ENCODE measurements at regions not wholly inside any gene's neighbourhood (a gene's known extent, or its start where the extent isn't known, plus 50 kb on each side); places are given as distances from the start of the nearest gene placed in this dataset.

GRCh38 chr5:61686491-61687257 lies 354.6 kb downstream of the ZSWIM6 start:
- no peak for DNase-seq (ENCODE audit: low spot score)

- DNase-seq (ENCODE audit: low spot score), result no peak
Observed at GRCh38 chr5:61687371-61687770, 355.3 kb downstream of the ZSWIM6 start.

- DNase-seq (ENCODE audit: low spot score), result no peak
Observed at GRCh38 chr5:61689153-61689846, 357.2 kb downstream of the ZSWIM6 start.

DNA sequence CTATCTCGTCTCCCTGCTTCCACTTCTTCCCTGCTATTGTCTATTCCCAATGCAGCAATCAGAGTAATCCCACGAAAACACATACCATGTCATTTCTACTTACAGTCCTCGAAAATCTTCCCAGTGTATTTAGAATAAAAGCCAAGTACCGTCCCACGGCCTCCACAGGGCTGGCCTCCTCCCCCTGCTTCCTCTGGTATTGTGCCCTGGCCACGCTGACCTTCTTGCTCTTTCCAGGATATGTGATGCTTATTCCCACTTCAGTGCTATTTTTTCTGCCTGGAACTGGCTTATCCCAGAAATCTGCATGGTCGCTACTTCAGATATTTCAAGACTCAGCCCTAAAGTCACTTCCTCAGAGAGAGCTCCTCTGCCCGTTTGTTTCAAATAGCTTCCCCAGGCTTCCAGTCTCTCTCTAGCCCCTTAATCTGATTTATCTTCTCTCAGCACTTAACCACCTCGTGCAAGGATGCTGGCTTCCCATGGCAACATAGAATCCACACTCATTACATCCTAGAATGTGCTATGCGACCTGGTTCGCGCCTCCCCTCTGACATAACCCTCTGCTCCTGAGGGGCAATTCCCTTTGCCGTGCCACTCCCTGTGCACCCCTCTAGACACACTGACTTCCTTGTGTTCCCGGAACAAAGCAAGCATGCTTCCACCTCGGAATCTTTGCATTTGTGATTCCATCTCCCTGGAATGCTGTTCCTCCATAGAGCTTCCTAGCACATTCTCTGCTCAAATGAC lies 365.9 kb downstream of the ZSWIM6 start:
- DNase-seq (ENCODE audit: low spot score), result no peak

GRCh38 chr5:61701877-61702602 lies 370.0 kb downstream of the ZSWIM6 start:
- DNase-seq (ENCODE audit: low spot score), result peak; percentile 16

- DNase-seq (ENCODE audit: low spot score), result no peak
Observed at GRCh38 chr5:61702784-61703183, 370.7 kb downstream of the ZSWIM6 start.

DNA sequence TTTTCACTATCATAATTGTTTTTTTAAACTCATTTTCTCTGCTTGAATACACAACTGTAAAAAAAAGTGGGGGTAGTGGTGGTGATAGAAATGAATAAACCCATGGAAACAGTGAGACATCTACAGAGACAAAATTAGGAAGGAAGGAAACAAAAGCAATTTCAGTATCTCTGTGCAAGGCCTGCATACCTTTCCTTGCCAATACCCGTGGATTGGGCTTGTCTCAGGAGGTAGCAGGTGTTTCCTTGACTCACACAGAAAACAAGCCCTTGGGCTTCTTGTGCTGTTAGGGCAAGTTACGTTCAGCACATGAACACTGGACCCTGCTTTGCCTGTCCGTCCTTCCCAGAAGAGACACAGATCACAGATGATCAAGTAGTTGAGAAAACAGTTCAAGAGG lies 372.2 kb downstream of the ZSWIM6 start:
- DNase-seq (ENCODE audit: low spot score), result no peak

GRCh38 chr5:61706751-61707150 lies 374.7 kb downstream of the ZSWIM6 start:
- DNase-seq (ENCODE audit: low spot score), result peak; percentile 77

GRCh38 chr5:61719124-61719523 lies 387.1 kb downstream of the ZSWIM6 start:
- DNase-seq (ENCODE audit: low spot score), result no peak

GRCh38 chr5:61720829-61721228 lies 388.8 kb downstream of the ZSWIM6 start:
- DNase-seq (ENCODE audit: low spot score), result no peak

DNA sequence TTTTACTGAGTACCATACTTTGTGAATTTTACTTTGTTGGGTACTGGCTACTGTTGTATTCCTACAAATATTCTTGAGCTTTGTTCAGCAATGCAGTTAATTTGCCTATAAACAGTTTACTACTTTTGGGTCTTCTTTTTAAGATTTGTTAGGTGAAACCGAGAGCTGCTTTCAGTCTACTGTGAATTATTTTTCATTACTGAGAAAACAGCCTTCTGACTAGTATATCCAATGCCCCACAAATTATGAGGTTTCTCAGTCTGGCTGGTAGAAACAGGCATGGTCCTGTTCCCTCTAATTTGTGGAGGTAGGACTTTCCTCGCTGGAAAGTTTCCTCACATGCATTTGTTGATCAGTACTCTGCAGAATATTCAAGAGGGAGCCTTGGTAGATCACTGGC lies 392.0 kb downstream of the ZSWIM6 start:
- no peak for DNase-seq (ENCODE audit: low spot score)

GRCh38 chr5:61728287-61728686 lies 396.2 kb downstream of the ZSWIM6 start:
- DNase-seq (ENCODE audit: low spot score), result no peak

DNA sequence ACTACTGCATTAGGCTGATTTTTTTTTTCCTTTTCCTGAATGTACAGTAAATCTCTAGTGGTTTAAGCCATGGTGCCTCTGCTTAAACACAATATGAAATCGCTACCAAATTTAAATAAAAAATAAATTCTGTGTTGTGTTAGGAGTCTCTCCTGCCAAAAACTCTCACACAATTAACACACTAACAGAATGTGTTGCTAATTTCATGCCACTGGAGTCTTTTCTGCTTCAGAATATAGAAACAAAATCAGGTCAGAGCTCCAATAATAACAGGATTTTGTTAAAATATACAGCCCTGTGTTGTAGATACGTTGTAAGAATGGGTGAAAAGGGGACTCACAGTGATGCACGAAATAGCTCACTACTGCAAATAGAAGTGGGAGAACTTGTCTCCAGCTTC lies 398.8 kb downstream of the ZSWIM6 start:
- no peak for DNase-seq (ENCODE audit: low spot score)

DNA sequence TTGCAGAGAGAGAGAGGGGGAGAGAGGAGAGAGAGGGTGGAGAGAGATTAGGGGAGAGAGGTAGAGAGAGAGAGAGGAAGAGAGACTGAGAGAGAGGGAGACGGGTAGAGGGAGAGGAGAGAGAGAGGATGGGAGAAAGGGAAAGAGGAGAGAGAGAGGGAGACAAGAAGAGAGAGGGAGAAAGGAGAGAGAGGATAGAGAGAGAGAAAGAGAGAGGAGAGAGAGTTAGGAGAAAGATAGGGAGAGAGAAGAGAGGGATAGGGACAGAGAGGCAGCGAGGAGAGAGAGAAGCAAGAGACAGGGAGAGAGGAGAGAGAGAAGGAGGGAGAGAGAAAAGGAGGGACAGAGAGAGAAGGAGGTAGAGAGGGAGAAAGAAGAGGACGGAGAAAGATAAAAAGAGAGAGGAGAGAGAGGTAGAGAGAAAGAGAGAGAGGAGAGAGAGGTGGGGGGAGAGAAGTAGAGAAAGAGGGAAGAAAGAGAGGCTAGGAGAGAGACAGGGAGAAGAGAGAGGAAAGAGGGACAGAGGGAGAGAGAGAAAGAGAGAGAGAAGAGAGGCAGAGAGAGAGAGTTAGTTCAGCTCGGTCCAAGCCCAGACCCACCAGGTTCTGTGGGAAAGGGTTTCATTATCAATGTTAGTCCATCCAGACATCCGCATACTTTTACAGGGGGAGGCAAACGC lies 399.3 kb downstream of the ZSWIM6 start:
- no peak for DNase-seq (ENCODE audit: low spot score)

GRCh38 chr5:61731946-61732314 lies 399.9 kb downstream of the ZSWIM6 start:
- no peak for DNase-seq (ENCODE audit: low spot score)

DNA sequence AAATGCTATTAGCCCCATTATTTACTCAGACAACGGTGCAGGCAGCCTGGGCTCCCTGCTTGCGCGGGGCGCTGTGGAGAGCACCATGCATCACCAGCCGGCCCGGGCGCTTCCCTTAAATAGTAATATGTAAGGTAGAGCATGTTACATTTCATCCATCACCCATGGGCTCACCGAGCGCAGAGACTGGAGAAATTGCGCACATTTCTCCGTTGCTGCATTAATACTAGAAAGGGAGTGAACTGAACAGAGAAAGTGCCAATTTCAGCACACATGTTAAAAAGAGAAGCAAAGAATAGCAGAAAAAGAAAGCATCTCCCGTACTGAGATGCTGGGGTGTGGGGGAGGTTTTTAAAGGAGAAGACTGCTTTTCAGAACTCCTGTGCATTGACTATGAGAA lies 400.3 kb downstream of the ZSWIM6 start:
- DNase-seq (ENCODE audit: low spot score), result peak; percentile 54

DNA sequence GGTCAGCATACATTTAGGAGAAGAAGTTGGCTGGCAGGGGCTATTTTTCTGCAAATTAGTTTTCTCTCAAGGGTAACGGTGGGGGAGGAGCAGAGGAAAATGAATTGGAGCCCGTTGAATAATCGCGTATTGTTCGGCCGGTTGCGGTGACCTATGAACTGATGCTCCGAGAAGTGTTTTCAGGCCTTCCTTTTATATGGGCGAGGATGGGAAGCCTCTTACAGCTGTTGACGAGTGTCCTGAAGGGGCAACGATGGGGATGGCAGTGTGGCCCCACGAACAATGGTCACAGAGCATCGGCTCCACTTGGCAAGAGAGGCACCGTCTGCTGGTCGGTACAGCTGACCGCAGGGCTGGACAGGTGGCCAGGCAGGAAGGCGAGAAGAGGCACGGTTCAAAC lies 400.7 kb downstream of the ZSWIM6 start:
- peak; percentile 61 for DNase-seq (ENCODE audit: low spot score)

- DNase-seq (ENCODE audit: low spot score), result no peak
Observed at GRCh38 chr5:61734001-61734400, 401.9 kb downstream of the ZSWIM6 start.

DNA sequence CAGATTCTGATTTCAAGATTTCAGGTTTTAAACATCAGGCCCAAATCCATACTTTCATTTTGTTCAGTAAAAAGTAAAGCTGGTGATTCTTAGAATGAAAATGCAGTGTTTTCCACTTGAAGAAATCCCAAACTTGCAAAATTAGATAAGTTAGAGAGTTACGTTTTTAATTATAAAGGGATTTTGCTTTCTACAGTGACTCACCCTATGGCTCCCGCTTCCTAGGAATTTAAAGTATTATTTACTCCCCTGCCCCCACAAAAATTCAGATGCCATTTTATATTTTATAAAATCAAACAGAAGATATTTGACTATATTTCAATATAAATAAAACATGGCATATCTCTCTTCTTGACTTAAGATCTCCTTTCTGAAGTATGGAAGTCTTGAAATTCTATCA lies 402.9 kb downstream of the ZSWIM6 start:
- no peak for DNase-seq (ENCODE audit: low spot score)

- no peak for DNase-seq (ENCODE audit: low spot score)
Observed at GRCh38 chr5:61735531-61735930, 403.5 kb downstream of the ZSWIM6 start.

DNA sequence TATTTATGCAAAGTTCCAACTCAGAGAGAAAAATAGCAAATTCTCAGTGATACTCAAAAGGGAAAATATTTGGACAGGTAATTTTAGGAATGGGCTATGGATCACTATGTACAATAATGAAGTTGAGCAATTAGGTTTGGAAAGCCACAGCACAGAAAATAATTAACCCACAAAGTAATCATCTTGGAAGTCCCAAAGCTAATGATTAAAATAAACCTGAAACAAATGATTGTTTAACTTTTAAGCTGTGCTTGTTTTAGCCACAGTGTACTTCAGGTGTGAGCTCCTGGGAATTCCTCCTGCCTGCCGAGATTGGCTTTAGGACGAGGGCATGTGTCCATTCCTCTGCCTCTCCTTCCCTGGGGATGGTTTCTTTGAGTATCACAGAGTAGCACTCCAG lies 403.9 kb downstream of the ZSWIM6 start:
- no peak for DNase-seq (ENCODE audit: low spot score)
